Lung (tissue), 11 donors: ENCODE measurements at regions not wholly inside any gene's neighbourhood (a gene's known extent, or its start where the extent isn't known, plus 50 kb on each side); places are given as distances from the start of the nearest gene placed in this dataset.

ENCODE experiments used
- ATAC-seq: fragments of 200-7000 bp; cut with Tn5 transposase; one replicate; pipeline ENCODE4 v1.9.1; 2020; ENCODE audit warnings: moderate number of reproducible peaks; ENCODE audit not compliant: insufficient read depth, low FRiP score
- DNase-seq, 3 donors: peaks; one replicate each; pipeline ENCODE4 v3.0.0-alpha.2; 2013 to 2017
- H3K27ac ChIP-seq, 2 donors: one replicate each; pipeline ENCODE4 v1.5.1; 2013; ENCODE audit warnings: mild to moderate bottlenecking in 2 of 2, moderate library complexity in 2 of 2, control low read depth in 1 of 2, inconsistent platforms in 1 of 2, low read depth in 1 of 2, low read length in 1 of 2
- H3K27me3 ChIP-seq, 3 donors: one replicate each; pipeline ENCODE4 v1.5.1; 2013; ENCODE audit warnings: low read length in 2 of 3; ENCODE audit not compliant: control insufficient read depth in 3 of 3, insufficient read depth in 3 of 3
- H3K36me3 ChIP-seq, 4 donors: one replicate each; pipeline ENCODE4 v1.5.1; 2013; ENCODE audit warnings: low read length in 4 of 4, mild to moderate bottlenecking in 1 of 4, moderate library complexity in 1 of 4; ENCODE audit not compliant: control insufficient read depth in 4 of 4, insufficient read depth in 4 of 4
- H3K4me1 ChIP-seq, 5 donors: one replicate each; pipeline ENCODE4 v1.5.1; 2013; ENCODE audit warnings: low read length in 5 of 5, mild to moderate bottlenecking in 2 of 5, moderate library complexity in 1 of 5; ENCODE audit not compliant: control insufficient read depth in 5 of 5, insufficient read depth in 5 of 5
- H3K4me3 ChIP-seq: one replicate; pipeline ENCODE4 v1.5.1; 2013; ENCODE audit warnings: mild to moderate bottlenecking, control low read depth, moderate library complexity
- H3K9ac ChIP-seq, 2 donors: one replicate each; pipeline ENCODE4 v1.5.1; 2013; ENCODE audit warnings: low read length in 2 of 2, control low read depth in 1 of 2; ENCODE audit not compliant: insufficient read depth in 1 of 2
- H3K9me3 ChIP-seq, 4 donors: one replicate each; pipeline ENCODE4 v1.5.1; 2013; ENCODE audit warnings: low read length in 3 of 4, mild to moderate bottlenecking in 1 of 4, moderate library complexity in 1 of 4; ENCODE audit not compliant: control insufficient read depth in 4 of 4, insufficient read depth in 3 of 4
- WGBS, 2 donors: extraction: QIAGEN DNeasy Blood & Tissue Kit; methylation state at CpG; one replicate each; pipeline ENCODE4 v1.1.7; 2013; 5-methylcytosine and 5-hydroxymethylcytosine counted together
- TF ChIP-seq, protein P1 (sequence below): IDR thresholded peaks from 2 replicates; pipeline ENCODE4 v1.5.1; 2012; ENCODE audit warnings: mild to moderate bottlenecking; ENCODE audit errors: control extremely low read depth, extremely low read depth
- donor health status: control.
- donor health status: control.
- donor health status: Bipolar disorder and iron deficiency.
- donor health status: healthy.
- donor health status: DM: yes; HTN: yes; CAD: no.

DNA sequence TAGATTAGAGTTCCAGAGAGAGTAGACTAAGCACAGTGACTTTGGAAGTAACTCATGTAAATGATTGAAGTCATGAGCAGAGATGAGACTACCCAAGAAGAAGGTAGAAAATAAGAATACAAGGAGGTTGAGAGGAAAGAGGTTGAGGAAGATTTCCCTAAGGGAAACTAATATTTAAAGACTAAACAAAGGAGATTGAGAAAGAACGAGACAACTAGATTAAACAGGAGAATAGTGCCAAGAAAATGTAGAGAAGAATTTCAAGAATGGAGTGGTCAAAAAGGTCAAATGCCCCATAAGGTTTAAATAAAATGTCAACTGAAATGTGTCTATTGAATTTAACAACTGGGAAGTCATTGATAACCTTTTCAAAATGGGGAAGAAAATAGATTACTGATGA lies 59.0 kb downstream of the RPS29 start:
- no peaks in the 10 kb centered on the region for H3K27me3 ChIP-seq
- H3K4me3 ChIP-seq = no peak overlapping the region
- no peak for DNase-seq
- 24 to 79% methylated on average over 1 of the region's 1 CpG for WGBS, 2 donors
- H3K9me3 ChIP-seq = no peaks in the 10 kb centered on the region
- no peak for ATAC-seq
- H3K36me3 ChIP-seq = no peaks in the 10 kb centered on the region
- H3K4me1 ChIP-seq = no peaks in the 10 kb centered on the region
- no peak overlapping the region for H3K27ac ChIP-seq
- TF ChIP-seq, protein P1, sequence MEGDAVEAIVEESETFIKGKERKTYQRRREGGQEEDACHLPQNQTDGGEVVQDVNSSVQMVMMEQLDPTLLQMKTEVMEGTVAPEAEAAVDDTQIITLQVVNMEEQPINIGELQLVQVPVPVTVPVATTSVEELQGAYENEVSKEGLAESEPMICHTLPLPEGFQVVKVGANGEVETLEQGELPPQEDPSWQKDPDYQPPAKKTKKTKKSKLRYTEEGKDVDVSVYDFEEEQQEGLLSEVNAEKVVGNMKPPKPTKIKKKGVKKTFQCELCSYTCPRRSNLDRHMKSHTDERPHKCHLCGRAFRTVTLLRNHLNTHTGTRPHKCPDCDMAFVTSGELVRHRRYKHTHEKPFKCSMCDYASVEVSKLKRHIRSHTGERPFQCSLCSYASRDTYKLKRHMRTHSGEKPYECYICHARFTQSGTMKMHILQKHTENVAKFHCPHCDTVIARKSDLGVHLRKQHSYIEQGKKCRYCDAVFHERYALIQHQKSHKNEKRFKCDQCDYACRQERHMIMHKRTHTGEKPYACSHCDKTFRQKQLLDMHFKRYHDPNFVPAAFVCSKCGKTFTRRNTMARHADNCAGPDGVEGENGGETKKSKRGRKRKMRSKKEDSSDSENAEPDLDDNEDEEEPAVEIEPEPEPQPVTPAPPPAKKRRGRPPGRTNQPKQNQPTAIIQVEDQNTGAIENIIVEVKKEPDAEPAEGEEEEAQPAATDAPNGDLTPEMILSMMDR = no peak
- H3K9ac ChIP-seq = no peak overlapping the region

DNA sequence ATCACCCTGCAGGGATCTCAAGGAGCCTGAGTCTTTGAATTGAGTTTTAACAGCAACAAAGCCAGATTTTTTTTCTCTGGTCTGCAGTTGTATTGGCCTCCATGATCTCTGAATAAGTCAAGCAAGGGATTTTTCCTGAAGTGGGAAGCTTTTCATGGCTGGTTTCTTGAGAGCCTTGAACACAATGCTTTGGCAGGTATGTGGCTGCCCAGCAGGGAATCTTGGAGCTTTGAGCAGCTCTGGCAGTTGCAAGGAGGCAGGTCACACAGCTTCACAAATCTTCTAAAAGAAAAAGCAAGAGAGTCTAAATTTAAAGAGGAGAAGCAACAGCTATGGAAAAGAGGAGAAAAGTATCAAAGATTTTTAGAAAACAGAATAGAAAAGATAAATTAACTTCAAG lies 60.1 kb downstream of the RPS29 start:
- Histone ChIP-seq H3K36me3 (no peaks in the 10 kb centered on the region), H3K27me3 (no peaks in the 10 kb centered on the region), H3K27ac (no peak overlapping the region), H3K9me3 (no peaks in the 10 kb centered on the region), H3K4me1 (no peaks in the 10 kb centered on the region), H3K4me3 (no peak overlapping the region), H3K9ac (no peak overlapping the region)
- no peak for DNase-seq
- ATAC-seq = no peak
- TF ChIP-seq, protein P1 = no peak

DNA sequence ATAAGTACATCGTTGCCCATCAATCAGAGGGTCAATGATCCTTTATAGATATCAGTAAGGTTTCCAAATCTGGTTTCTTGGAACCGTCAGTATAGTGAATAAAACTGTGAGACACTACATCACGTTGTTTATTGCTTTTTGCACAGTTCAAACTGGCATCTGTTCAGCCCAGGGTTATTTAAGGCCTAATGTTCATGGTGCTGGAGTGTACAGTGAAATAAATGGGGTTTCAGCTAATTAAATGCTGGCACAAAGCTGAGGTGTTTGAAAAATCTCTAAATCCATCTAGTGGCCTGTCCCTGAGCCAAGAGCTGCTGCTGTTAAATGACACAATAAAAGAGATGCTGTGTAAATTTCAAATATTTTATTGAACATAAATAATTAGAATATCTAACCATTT lies 69.9 kb downstream of the RPS29 start:
- no peak overlapping the region for H3K4me3 ChIP-seq
- WGBS, 2 donors = 68 to 81% methylated on average over 3 of the region's 3 CpGs
- H3K9ac ChIP-seq = no peak overlapping the region
- TF ChIP-seq, protein P1 = no peak
- no peak overlapping the region for H3K27ac ChIP-seq
- peaks cover 0 to 2% (median 0%) of the 10 kb centered on the region in 5 donors for H3K4me1 ChIP-seq
- ATAC-seq = no peak
- H3K36me3 ChIP-seq = no peaks in the 10 kb centered on the region
- H3K27me3 ChIP-seq = peaks cover 0 to 2% (median 0%) of the 10 kb centered on the region in 3 donors
- H3K9me3 ChIP-seq = peaks cover 0 to 1% (median 0%) of the 10 kb centered on the region in 4 donors
- DNase-seq = peak in 2 of 3 donors; percentile 14 to 21

DNA sequence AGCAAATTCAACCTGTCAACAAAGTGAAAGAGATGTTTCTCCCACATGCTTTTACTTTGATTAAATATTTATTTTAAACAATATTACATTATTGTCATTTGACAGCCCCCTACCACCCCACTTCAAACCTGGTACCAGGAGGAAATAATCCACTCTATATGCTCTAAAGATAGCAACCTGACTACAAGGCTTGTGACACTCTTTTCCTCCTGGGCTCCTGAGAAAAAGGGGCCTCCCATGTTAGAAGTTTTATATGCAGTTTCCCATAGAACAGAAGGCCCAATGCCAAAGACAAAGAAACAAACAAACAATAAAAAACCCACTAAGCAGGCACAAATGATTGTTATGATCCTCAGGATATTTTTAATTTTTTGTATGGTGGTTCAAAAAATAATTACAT lies 73.6 kb downstream of the RPS29 start:
- TF ChIP-seq, protein P1 = no peak
- H3K4me3 ChIP-seq = no peak overlapping the region
- no peaks in the 10 kb centered on the region for H3K36me3 ChIP-seq
- ATAC-seq (no peak), DNase-seq (no peak)
- peaks cover 0 to 2% (median 1%) of the 10 kb centered on the region in 3 donors for H3K27me3 ChIP-seq
- peaks cover 0 to 5% (median 0%) of the 10 kb centered on the region in 4 donors for H3K9me3 ChIP-seq
- H3K27ac ChIP-seq = no peak overlapping the region
- peaks cover 0 to 2% (median 0%) of the 10 kb centered on the region in 5 donors for H3K4me1 ChIP-seq
- H3K9ac ChIP-seq = no peak overlapping the region
